Right renal pelvis (tissue), 4 donors: ENCODE measurements at regions not wholly inside any gene's neighbourhood (a gene's known extent, or its start where the extent isn't known, plus 50 kb on each side); places are given as distances from the start of the nearest gene placed in this dataset.
"Not testable (repeated sequence)": the region's sequence is repeated elsewhere in the genome, so short reads cannot be mapped to it uniquely, and the experiment has no call there.

ENCODE experiments used
- DNase-seq, 4 donors: peaks; one replicate each; pipeline ENCODE4 v3.0.0-alpha.2; 2013; ENCODE audit warnings: low read depth in 4 of 4, low spot score in 3 of 4, missing footprints in 1 of 4

DNA sequence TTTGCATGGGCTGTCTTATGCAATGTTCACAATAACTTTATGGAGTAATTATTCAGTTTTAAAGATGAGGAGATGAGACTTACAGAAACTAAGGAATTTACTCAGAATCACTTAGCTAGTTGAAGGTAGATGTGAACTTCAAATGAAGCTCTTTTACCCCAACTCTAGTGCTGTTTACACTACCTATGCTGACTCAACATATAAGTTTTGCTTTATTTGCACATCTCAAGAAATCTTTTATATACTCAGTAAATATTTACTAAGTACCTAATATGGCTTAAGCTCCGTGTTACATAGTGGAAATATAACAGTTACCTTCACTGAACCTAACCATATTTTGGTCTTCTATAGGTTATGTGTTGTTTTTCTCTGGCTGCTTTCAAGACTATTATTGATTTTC is 293.2 kb downstream of the ANXA1 start:
- no peak for DNase-seq

DNA sequence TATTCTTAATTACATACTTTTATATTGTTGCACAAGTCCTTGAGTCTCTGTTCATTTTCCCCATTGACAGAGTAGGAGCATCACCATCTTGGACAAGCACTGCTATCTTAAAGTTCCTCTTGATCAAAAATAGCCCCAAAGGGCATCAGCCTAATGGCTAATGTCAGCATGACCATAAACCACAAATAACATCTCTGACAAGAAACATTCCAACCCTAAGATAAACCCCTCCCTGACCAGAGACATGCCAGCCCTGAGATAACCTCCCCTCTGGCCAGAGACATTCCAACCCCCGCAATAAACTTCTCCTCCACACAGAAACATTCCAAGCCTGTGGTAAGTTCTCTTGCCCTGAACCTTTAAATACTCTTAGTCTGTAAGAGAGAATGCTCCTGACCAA is 293.7 kb downstream of the ANXA1 start:
- DNase-seq: not testable (repeated sequence)

DNA sequence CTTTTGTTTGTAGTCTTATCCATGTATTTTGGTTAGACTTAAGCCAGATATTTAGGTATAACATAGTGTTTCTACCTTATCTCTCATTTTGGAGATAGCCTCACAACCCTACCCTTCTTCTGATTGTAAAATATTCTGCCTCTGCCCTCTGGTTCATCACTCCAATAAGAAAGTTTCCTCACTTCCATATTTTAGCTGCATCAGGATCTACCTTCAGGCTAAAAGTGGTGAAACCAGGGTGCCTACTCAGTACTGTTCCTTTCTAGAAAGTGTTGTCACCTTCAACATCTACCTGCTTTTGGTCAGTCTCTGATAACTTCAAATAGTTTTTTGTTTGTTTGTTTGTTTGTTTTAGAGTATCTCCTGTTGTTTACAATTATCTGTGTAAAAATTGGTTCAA is 294.6 kb downstream of the ANXA1 start:
- DNase-seq: no peak

DNA sequence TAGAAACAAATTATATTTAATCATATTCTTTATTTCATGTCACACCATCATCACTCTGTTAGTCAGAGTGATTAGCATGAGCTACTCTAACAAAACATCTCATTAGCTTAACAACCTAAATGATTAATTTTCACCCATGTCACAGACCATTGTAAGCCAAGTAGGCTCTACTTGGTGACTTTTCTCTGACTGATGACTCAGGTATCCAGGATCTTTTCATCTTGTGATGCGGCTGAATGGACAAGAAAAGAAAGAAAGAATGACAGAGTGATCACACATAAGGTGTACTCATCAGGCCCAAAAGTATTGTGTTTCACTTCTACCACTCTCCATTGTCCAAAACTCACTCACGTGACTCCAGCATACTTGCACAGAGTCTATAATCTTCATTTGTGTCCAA is 299.3 kb downstream of the ANXA1 start:
- DNase-seq: no peak

DNA sequence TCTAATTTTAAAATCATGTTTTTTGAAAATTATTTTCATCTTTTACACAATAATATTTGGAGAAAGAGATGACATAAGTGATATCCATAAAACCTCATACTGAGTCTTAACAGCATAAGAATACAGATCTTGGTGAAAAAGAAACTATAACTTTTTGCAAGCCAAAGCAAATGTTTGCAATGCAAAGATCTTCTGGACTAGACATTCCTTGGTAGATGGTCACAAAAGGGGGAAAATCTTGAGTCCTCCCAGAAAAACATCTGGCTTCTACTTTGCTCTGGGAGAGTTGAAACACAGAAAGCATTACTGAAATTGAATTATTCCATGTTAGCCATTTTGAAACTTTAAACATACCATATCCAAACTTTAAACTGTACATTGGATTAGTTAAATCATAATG is 308.2 kb downstream of the ANXA1 start:
- no peak for DNase-seq

DNA sequence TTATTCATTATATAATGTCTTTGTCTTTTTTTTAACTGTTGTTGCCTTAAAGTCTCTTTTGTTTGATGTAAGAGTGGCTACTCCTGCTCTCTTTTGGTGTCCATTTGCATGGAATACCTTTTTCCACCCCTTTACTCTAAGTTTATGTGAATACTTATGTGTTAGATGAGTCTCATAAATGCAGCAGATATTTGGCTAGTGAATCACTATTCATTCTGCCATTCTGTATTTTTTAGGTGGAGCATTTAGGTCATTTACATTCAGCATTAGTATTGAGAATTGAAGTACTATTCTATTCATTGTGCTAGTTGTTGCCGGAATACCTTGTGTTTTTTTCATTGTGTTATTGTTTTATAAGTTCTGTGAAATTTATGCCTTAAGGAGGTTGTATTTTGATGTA is 317.1 kb downstream of the ANXA1 start:
- no peak for DNase-seq

DNA sequence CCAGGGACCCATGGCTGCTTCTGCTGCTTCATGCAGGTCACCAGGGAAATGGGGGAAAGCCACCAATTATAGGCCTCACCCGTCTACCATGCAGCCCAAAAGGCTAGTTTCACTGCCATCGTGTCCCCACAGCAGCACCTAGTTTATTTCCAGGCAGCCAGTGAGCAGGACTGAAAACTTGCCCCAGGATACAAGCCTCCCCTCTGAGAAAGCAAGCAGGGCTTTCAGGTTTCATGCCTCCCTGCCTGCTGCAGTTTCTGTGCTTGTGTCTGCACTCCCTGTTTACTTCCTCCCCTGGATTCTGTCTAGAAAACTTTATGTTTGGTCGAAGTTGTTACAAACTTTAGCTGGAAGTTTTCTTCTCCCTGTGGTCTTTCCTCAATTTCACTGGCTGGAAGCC is 319.1 kb downstream of the ANXA1 start:
- no peak for DNase-seq

DNA sequence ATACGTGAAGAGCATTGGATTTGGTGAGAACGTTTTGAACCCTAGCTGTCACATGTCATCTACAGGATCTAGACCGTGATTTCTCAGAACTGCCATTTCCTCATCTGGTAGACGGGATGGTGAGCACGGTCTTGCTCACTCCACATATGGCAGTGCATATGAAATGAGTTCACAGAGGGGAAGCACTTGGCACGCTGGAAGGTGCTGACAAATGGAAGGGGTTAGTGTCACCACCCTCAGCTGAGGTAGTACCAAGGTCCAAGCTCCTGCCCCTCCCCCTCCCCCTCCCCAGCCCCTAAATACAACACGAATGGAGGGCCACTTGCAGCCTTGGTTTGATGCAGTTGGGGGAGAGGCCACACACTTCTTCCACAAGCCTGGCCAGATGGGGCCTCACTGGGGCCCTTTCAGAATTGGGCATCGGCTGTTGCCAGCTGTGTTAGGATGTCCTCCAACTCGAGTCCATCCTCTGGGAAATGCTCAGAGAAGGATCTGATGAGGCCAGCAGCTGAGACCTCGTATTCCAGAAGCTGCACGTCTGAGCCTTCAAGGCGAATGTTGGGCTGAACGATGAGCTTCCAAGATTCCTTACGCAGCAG is 322.4 kb downstream of the ANXA1 start:
- DNase-seq: no peak

DNA sequence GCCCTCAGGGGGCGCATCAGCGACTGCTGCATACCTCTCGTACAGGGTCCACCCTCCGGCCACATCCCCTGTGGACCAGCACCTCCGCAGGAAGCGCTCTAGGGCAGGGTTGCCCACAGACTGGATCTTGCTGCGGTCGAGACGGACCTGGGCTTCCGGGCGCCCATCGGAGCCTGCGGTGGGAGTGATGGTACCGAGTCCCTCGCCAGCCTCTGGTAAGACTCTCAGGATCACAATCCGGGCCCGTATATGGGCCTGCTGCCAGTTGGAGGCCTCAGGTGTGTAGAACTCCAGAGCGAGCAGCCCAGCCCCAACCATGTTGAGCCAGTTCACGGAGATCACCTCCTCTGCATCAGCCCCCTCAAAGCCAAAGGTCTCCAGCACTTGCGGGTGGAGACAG is 323.0 kb downstream of the ANXA1 start:
- no peak for DNase-seq

DNA sequence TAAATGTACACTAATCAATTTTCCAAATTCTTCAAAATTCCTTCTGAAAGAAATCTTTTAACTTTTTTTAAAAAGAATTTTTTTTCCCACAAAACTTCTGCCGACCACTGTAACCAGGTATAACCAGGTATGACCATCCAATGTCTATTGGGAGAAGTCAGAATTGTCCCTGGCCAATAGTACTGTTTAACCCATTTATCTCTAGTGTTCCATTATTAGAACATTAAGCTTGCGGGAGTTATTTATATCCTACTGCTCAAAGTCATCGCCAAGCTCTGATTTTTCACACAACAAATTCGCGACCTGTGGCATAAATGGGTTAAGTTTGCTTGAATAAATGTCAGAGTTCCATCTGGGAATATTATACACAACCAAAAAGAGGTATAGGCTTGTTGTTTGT is 343.2 kb downstream of the ANXA1 start:
- DNase-seq: no peak

DNA sequence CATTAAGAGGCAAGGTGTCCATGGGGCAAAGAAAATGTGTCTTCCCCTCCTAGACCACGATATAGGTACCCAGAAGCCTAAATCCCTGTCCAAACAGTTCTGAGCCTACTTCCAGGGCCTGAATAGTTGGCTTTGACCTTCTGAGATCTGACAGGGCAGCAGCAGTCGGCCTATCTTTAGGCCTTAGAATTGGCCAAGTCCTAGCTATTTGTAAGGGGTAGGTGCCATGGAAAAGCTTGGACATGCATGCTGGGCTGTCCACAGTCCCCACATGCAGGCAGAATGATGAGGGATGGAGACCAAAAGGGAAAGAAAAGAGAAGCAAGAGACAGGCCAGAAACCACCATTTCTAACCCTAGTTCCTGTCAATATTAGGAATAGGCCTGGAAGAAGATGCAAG is 346.1 kb downstream of the ANXA1 start:
- DNase-seq: no peak

DNA sequence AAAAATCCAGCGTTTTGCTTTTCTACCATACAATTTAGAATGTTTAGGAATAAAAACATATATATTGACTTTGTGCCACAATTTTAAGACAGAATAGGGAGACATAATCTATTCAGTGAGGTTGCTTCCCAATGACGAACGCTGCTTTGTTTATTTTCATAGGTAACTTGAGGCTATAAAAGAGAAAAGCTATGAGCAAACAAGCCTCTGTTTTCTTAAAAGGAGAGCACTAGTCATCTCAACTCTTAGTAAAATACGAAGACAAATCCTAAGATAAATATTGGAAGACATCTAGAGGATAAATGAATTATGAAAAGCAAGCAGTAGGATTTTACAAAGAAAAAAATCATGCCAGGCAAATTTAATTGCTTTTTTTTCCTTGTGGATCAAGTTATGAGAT is 363.6 kb downstream of the ANXA1 start:
- no peak for DNase-seq

DNA sequence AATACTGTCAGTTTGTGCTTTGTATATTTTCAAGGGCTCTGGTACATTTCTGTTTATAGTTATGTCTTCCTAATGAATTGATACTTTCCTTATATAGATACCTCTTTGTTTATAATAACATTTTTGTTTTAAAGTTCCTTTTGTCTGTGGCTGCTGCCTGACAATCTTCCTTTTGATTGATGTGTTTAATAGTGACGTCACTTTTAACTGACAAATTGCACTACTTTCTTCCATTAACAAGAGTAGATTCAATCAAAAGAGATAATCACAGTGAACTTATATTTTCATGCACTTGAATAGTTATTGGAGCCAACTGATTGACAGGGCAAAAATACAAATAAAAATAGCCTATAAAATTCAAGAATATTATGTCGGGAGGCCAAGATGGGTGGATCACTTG is 371.7 kb downstream of the ANXA1 start:
- no peak for DNase-seq

DNA sequence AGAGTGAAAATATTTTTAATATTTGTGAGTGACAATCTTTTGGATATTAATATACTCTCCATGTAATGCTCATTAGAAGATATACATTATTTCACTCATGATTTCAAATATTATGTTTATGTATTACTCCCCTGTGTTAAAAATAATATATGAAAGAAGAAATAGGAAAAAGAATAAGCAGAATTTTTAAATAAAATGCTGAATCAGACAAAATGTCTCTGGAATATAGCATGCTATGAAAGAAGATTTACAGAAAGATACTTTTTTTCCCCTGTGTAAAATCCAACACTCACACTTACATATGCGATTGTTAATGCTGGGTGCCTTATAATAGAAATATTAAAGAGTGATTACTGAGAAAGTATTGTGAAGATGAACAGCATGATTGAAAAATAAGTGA is 373.7 kb downstream of the ANXA1 start:
- no peak for DNase-seq

DNA sequence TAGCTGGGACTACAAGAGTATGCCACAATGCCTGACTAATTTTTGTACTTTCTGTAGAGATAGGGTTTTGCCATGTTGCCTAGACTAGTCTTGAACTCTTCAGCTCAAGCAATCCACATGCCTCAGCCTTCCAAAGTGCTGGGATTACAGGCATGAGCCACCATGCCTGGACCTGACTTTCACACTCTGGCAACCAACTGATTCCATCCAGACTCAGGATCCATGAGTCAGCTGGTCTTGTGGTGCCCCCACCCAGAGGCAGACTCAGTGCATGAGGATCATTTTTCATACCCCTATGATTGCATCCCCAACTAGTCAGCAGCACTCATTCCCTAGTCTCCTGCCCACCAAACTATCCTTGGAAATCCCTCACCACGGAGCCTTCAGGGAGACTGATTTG is 375.9 kb downstream of the ANXA1 start:
- DNase-seq: no peak

DNA sequence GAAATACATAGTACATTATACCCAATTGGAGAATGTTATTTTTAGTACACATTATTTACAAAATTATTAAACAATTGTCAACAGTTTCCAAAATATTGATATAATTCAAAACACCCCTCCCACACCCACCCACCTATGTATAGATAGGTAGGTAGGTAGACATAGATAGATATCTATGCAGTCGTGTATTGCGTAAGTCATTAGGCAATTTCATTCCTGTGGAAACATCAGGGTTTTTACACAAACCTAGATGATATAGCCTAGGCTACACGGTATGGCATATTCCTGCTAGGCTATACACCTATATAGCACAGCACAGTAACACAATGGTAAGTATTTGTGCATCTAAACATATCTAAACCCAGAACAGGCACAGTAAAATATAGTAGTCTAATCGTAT is 377.3 kb downstream of the ANXA1 start:
- no peak for DNase-seq

DNA sequence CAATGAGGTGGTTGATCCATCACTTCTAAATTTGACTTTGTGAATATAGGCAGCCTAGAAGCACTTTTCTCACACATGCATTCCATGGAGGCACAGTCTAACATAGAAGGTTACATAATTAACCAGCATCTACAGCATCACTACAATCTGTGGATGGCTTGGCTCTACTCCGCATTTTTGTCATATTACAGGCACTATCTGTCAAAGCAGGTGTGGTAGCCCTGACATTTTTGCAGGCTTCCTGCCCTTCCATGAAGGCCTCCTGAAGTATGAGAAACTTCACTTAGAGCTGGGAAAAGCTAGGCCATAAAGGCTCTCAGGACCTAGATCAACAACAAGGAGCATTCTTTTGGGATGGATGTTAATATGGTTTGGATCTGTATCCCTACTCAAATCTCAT is 378.0 kb downstream of the ANXA1 start:
- no peak for DNase-seq

DNA sequence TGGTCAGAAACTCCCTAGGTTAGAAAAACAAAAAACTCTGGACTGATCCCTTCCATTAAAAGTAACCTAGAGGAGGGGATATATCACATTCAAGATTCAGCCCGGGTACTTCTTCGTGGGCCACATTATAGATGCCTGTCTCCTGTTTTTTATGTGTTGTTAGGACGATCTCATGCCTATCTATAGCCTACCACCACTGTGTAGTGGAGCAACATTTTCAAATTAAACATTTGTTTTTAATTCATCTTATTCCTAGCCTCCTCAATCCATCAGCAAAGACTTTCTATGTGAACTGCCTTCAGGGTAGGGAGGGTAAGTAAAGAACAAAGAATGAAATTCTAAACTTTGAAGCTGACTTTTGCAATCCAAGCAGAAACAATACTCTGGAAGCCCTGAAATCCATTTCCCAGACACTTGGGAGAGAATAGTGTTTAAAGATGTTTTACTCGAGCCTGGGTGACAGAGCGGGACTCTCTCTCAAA is 379.4 kb downstream of the ANXA1 start:
- DNase-seq: no peak

DNA sequence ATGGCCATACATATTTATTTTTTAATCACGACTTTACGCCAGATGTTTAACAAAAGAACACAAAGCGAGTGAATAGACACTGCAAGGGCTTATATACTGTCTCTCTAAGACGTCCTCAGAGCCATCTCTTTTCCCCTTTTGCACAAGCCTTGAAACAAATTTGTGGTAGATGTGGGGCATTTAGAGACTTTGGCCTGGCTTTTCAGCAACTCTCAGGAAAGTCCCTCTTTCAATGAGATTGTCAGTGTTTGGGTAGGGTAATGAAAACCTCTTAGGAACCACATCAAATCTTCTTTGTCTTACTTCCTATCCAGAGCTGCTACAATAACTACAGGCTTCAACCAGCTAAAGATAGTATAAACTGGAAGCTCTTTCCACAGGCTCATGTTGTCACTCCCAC is 380.0 kb downstream of the ANXA1 start:
- DNase-seq: no peak

DNA sequence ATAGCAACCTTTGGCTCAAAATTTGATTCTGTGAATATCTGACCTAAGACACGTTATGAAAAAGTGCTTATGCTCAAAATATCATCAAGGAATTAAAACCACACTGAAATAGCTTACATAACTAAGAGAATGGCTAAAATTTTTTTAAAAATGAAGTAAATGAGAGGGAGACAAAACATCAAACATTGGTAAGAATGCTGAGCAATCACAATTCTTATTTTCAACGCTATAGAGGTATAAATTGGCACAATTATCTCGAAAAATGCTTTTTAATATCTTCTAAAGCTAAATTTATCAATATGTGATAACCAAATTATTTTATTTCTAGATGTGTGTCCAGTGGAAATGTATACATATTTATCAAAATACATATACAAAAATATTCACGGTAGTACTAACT is 381.3 kb downstream of the ANXA1 start:
- DNase-seq: no peak

DNA sequence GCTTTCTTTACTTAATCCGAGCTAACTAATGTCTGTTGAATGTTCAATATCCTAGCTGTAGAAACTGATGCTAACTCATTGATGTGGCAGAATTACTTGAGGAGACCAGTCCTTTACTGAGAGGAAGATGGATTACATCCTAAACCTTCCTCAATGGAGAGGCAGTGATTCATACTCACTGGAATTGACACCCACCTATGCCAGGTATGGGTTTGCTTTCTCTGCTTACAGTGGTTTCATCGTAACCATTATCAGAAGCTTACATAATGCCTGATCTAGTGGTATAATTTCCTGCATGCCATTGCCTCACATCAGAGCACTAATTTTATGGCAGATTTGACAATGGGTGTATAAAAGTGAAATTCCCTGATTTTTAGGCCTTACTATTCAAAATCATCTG is 384.7 kb downstream of the ANXA1 start:
- DNase-seq: no peak

DNA sequence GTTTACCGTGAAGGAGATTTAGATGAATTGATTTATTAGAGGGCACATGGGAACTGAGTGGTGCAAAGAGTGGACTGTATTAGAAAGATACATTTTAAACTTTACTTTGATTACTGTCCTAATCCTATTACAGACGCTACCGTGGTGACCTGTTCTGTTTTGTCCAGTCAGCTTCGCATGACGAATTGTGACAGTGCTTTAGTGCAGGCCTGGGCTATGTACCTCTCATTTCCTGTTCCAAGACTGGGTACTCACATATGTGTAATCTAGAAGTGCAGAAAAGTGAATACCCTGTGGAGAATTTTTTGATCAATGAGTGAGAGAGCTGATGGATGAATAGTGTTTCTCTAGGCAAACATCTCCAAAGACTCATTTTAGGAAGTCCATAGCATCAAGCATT is 385.9 kb downstream of the ANXA1 start:
- DNase-seq: no peak

DNA sequence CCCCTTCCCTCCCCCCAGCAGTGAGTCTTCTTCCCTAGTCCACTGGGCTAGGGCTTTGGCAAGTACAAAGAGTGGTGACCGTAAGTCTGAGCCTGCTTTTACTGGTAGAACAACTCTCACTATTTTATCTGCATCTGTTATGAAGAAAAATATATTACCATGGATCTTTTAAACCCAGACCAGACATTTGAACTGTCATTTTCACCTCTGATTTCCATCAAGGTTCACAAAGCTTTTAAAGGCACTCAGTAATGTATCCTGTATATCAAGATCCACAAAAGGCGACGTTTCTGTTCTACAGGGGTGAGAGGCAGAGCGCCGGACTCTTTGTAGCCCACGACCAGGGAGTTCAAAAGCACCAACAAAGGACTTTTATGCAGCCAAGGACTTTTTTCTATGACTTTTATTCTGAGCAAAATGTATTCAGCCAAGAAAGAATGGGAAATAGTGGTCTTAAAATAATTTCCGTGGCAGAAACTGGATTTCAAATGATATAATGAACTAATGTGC is 388.3 kb downstream of the ANXA1 start:
- no peak for DNase-seq
